B cell (primary cell): ENCODE measurements at regions not wholly inside any gene's neighbourhood (a gene's known extent, or its start where the extent isn't known, plus 50 kb on each side); places are given as distances from the start of the nearest gene placed in this dataset.

Experiments used
- CTCF ChIP-seq: fragments of 200-600 bp; IDR thresholded peaks from one replicate; pipeline ENCODE4 v1.8.0; 2022; ENCODE audit warnings: antibody characterized with exemption, mild to moderate bottlenecking
- EZH2 ChIP-seq: IDR thresholded peaks from 2 replicates; pipeline ENCODE4 v1.6.1; 2012; ENCODE audit warnings: borderline replicate concordance, low read depth, mild to moderate bottlenecking, moderate library complexity, low read length; ENCODE audit not compliant: insufficient read depth, poor library complexity, severe bottlenecking

- TF ChIP-seq CTCF: no peak
- TF ChIP-seq EZH2: no peak
Observed at GRCh38 chr9:105141146-105141975, 103.1 kb upstream of the SLC44A1 start.
